Ascending aorta (tissue), 2 donors: ENCODE measurements at regions not wholly inside any gene's neighbourhood (a gene's known extent, or its start where the extent isn't known, plus 50 kb on each side); places are given as distances from the start of the nearest gene placed in this dataset.

Source experiments
- DNase-seq, 2 donors: peaks; one replicate each; pipeline ENCODE4 v3.0.0-alpha.2; 2019; ENCODE audit warnings: low spot score in 2 of 2
- H3K27ac ChIP-seq, 2 donors: fragments of 200-600 bp; sonication (generic); one replicate each; pipeline ENCODE4 v1.5.1; 2016 to 2017; ENCODE audit warnings: mild to moderate bottlenecking in 1 of 2
- H3K27me3 ChIP-seq: fragments of 200-600 bp; sonication (generic); one replicate; pipeline ENCODE4 v1.5.1; 2017
- H3K36me3 ChIP-seq, 2 donors: fragments of 200-600 bp; sonication (generic); one replicate each; pipeline ENCODE4 v1.5.1; 2016
- H3K4me1 ChIP-seq, 2 donors: fragments of 200-600 bp; sonication (generic); one replicate each; pipeline ENCODE4 v1.5.1; 2016 to 2017; ENCODE audit warnings: mild to moderate bottlenecking in 1 of 2
- H3K4me3 ChIP-seq, 2 donors: fragments of 200-600 bp; sonication (generic); one replicate each; pipeline ENCODE4 v1.5.1; 2016 to 2017; ENCODE audit warnings: mild to moderate bottlenecking in 1 of 2
- H3K9me3 ChIP-seq, 2 donors: fragments of 200-600 bp; sonication (generic); one replicate each; pipeline ENCODE4 v1.5.1; 2016
- intact Hi-C: fragments of 100-400 bp; cut with DNase I; formaldehyde crosslinking; loops from one replicate; pipeline ENCODE4 v1.15.1; 2023
- TF ChIP-seq, protein P1 (sequence below), 3 experiments: fragments of 200-600 bp in 2 of 3; fragments of 450-650 bp in 1 of 3; sonication (generic) in 2 of 3; IDR thresholded peaks; one replicate each; pipeline ENCODE4 v1.5.1; 2016 to 2019; ENCODE audit warnings: antibody characterized with exemption in 3 of 3, mild to moderate bottlenecking in 1 of 3, moderate library complexity in 1 of 3

DNA sequence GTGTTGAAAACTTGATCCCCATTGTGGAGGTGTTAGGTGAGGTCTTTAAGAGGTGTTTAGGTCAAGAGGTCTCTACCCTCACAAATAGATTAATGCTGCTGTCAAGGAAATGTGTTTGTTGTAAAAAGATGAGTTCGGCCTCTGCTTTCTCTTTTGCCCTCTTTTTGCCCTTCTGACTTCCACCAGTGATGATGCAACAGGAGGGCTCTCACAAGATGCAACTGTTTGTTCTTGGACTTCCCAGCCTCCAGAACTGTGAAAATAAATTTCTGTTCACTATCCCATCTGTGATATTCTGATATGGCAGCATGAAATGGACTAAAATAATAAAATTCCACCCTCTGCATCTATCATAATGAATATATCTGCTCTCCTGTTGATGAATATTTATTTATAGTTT lies 650.0 kb upstream of the ZNF608 start:
- intact Hi-C loops = no loop called here
- H3K27me3 ChIP-seq = no peaks in the 10 kb centered on the region
- TF ChIP-seq, protein P1, sequence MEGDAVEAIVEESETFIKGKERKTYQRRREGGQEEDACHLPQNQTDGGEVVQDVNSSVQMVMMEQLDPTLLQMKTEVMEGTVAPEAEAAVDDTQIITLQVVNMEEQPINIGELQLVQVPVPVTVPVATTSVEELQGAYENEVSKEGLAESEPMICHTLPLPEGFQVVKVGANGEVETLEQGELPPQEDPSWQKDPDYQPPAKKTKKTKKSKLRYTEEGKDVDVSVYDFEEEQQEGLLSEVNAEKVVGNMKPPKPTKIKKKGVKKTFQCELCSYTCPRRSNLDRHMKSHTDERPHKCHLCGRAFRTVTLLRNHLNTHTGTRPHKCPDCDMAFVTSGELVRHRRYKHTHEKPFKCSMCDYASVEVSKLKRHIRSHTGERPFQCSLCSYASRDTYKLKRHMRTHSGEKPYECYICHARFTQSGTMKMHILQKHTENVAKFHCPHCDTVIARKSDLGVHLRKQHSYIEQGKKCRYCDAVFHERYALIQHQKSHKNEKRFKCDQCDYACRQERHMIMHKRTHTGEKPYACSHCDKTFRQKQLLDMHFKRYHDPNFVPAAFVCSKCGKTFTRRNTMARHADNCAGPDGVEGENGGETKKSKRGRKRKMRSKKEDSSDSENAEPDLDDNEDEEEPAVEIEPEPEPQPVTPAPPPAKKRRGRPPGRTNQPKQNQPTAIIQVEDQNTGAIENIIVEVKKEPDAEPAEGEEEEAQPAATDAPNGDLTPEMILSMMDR (IDR thresholded peaks at IDR 0.05) = no peak
- H3K4me1 ChIP-seq = no peaks in the 10 kb centered on the region
- no peak for DNase-seq
- no peaks in the 10 kb centered on the region for H3K36me3 ChIP-seq
- no peaks in the 10 kb centered on the region for H3K9me3 ChIP-seq
- no peak overlapping the region for H3K4me3 ChIP-seq
- H3K27ac ChIP-seq = no peak overlapping the region

DNA sequence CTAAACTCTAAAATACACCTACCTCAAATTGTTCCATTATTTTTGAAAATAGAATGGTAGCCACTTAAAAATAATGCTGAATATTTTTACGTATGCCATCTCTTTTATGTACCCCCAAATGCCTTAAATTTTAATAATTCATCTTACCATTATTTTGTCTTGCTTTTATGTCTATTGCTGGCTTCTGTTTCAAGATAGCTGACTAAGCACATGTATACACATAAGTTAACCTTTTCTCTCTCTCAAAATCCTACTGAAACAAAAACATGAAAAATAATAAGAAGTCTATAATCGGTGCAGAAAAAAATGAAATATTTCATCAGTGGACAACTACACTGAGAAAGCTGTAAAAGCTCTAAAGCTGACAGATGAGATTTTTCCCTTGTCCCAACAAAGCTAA lies 652.0 kb upstream of the ZNF608 start:
- Histone ChIP-seq H3K27me3 (no peaks in the 10 kb centered on the region), H3K36me3 (no peaks in the 10 kb centered on the region), H3K27ac (no peak overlapping the region), H3K9me3 (no peaks in the 10 kb centered on the region), H3K4me1 (no peaks in the 10 kb centered on the region), H3K4me3 (no peak overlapping the region)
- TF ChIP-seq, protein P1 (IDR thresholded peaks at IDR 0.05) = no peak
- no peak for DNase-seq
- intact Hi-C loops = no loop called here

DNA sequence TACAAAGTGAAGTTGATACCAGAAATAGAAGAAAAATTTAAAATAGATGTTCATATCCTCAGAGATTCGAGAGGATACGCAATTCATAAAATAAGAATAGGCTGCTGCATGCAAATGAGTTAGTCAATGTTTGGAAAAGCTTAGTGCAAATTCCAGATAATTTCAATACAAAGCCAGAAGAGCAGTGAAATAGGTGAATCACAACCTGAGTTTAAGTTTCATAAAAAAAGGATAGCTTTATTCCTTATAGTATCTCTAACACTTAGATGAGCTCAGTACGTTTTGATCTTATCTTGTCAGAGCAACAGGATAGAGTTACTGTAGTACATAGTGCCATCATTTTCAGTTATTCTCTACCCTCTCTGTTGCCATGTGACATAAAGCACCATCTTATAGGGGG lies 653.4 kb upstream of the ZNF608 start:
- Histone ChIP-seq H3K9me3 (no peaks in the 10 kb centered on the region), H3K36me3 (no peaks in the 10 kb centered on the region), H3K27ac (no peak overlapping the region), H3K27me3 (no peaks in the 10 kb centered on the region), H3K4me1 (no peaks in the 10 kb centered on the region), H3K4me3 (no peak overlapping the region)
- DNase-seq = no peak
- intact Hi-C loops = no loop called here
- TF ChIP-seq, protein P1 (IDR thresholded peaks at IDR 0.05) = no peak

DNA sequence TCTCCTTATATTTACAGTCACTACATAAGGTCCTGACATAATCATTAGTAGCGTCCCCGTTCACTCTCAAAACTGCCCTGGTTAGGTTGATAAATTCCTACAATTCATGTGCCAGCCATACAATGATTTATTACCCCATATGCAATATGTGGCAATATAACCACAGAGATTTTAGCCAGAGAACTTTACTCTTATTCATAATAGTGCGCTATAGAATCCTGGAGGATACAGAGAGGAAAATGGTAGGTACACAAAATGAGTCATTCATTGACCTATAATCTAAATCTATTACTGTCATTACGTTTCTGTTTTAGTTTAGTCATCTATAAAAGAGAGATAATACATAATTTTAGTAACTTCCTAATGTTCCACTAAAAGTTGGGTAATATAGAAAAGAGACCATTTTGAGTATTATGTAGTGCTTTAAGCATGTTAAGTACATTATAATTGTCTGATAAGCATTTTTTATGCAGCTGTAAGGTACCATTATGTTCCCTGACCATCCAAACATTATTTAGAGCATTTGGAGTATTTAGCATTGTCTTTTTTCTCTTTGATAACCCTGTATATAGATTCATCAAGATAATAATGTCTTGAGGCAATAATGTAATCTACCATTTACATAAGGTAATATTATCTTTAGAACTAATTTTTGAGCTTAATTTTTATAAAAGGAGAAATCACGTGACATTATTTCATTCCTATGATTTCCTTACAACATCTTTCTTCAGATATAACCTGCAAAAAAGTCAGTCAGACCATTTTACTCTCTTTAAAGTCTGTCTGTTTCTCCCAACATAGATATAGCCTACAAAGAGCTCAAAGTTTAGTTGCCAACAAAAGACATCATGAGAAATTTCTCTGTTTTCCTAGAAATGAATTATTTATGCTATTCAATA lies 655.5 kb upstream of the ZNF608 start:
- H3K36me3 ChIP-seq = no peaks in the 10 kb centered on the region
- no peak overlapping the region for H3K4me3 ChIP-seq
- intact Hi-C loops = no loop called here
- TF ChIP-seq, protein P1 (IDR thresholded peaks at IDR 0.05) = no peak
- H3K9me3 ChIP-seq = no peaks in the 10 kb centered on the region
- H3K4me1 ChIP-seq = no peaks in the 10 kb centered on the region
- H3K27ac ChIP-seq = no peak overlapping the region
- no peaks in the 10 kb centered on the region for H3K27me3 ChIP-seq
- no peak for DNase-seq

DNA sequence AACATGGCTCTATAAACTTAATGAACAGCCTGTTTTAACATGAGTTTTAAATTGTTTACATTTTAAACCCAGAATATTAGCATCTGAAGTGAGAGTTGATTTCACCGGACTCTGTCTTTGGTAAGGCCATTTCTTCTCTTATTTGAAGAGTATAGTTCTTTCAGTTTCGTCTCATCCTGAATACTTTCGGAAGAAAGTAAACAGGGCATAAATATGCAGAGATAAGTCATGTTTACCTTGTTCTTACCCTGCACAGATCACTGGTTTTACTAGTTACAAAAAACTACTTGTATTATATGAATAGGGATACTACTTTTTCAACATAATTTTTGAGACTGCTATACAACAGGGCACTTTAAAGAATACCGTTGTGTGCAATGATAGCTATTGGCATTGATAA lies 656.3 kb upstream of the ZNF608 start:
- Histone ChIP-seq H3K27ac (no peak overlapping the region), H3K4me1 (no peaks in the 10 kb centered on the region), H3K36me3 (no peaks in the 10 kb centered on the region), H3K4me3 (no peak overlapping the region), H3K9me3 (no peaks in the 10 kb centered on the region), H3K27me3 (no peaks in the 10 kb centered on the region)
- TF ChIP-seq, protein P1 (IDR thresholded peaks at IDR 0.05) = no peak
- no peak for DNase-seq
- intact Hi-C loops = no loop called here
